ENCODE measurements at regions not wholly inside any gene's neighbourhood (a gene's known extent, or its start where the extent isn't known, plus 50 kb on each side); places are given as distances from the start of the nearest gene placed in this dataset.

GRCh38 chr2:139225961-139226360 is 445.8 kb upstream of the NXPH2 start:
- no peak for ATAC-seq
- no peaks in the 10 kb centered on the region for H3K4me1 ChIP-seq
- H3K36me3 ChIP-seq, result no peaks in the 10 kb centered on the region
- no peak overlapping the region for H3K27ac ChIP-seq
- H3K27me3 ChIP-seq, result no peaks in the 10 kb centered on the region
- H3K9me3 ChIP-seq, result no peaks in the 10 kb centered on the region
- no peak overlapping the region for H3K4me3 ChIP-seq
- TF ChIP-seq CTCF (IDR thresholded peaks at IDR 0.05), result no peak
- TF ChIP-seq EP300 (IDR thresholded peaks at IDR 0.05), result no peak
- TF ChIP-seq POLR2AphosphoS5 (IDR thresholded peaks at IDR 0.05), result no peak
- no peak for TF ChIP-seq POLR2A (IDR thresholded peaks at IDR 0.05)
- 82 to 93% methylated on average over 2 of the region's 2 CpGs for WGBS, 2 donors (ENCODE audit: low coverage in 1 of 2)

DNA sequence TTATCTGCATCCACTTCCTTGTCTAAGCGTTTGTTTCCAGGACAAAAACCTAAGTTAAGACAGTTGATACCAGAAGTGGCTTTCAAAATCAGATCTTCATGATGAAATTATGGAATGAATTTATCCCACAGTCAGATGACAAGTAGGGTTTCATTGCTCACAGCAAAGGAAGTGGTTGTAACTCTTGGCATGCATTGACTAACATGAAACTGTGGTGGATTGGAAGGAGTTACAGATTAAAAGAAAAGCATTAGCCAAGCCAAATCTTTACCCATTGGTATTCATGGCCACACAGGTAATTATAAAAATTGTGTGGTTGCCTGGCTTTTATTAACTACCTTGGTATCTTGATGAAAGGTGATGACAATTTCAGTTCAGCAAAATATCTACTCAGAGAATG is 438.0 kb upstream of the NXPH2 start:
- TF ChIP-seq POLR2AphosphoS5 (IDR thresholded peaks at IDR 0.05), result no peak
- Histone ChIP-seq H3K4me3 (no peak overlapping the region), H3K27me3 (no peaks in the 10 kb centered on the region), H3K4me1 (no peaks in the 10 kb centered on the region), H3K36me3 (no peaks in the 10 kb centered on the region), H3K9me3 (no peaks in the 10 kb centered on the region), H3K27ac (no peak overlapping the region)
- WGBS, 2 donors (ENCODE audit: low coverage in 1 of 2), result 100% methylated on average over 1 of the region's 1 CpG; no CpG with 5 or more reads in 1 of the 2 donors
- ATAC-seq, result no peak

- H3K27ac ChIP-seq, result no peak overlapping the region
- no peak for TF ChIP-seq EP300 (IDR thresholded peaks at IDR 0.05)
- no peak for TF ChIP-seq POLR2A (IDR thresholded peaks at IDR 0.05)
- no peak for TF ChIP-seq CTCF (IDR thresholded peaks at IDR 0.05)
- TF ChIP-seq POLR2AphosphoS5 (IDR thresholded peaks at IDR 0.05), result no peak
- no peaks in the 10 kb centered on the region for H3K4me1 ChIP-seq
- H3K36me3 ChIP-seq, result no peaks in the 10 kb centered on the region
- no peak overlapping the region for H3K4me3 ChIP-seq
- no peaks in the 10 kb centered on the region for H3K9me3 ChIP-seq
- 63 to 86% methylated on average over 3 of the region's 3 CpGs for WGBS, 2 donors (ENCODE audit: low coverage in 1 of 2)
- ATAC-seq, result no peak
- no peaks in the 10 kb centered on the region for H3K27me3 ChIP-seq
Measured at GRCh38 chr2:139217641-139218040, 437.5 kb upstream of the NXPH2 start.

DNA sequence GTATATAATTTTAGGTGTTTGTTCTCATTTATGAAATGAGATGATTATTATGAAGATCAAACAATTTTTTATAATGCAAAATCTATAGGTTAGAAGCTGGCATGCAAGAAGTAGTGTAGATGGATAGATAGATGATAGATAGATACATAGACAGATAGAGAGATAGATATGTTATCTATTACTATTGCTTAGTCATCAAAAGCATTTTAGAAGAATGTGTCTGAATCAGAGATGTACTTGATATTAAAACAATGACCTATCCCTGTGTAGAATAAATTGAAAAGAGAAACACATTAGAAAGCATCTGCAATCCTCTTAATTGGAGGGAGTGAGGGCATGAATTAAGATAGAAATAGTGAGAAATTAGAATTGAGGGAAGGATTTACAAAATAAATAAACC is 436.2 kb upstream of the NXPH2 start:
- no peaks in the 10 kb centered on the region for H3K27me3 ChIP-seq
- no peaks in the 10 kb centered on the region for H3K4me1 ChIP-seq
- TF ChIP-seq POLR2AphosphoS5 (IDR thresholded peaks at IDR 0.05), result no peak
- no peak for TF ChIP-seq EP300 (IDR thresholded peaks at IDR 0.05)
- no peak for TF ChIP-seq POLR2A (IDR thresholded peaks at IDR 0.05)
- no peak for TF ChIP-seq CTCF (IDR thresholded peaks at IDR 0.05)

GRCh38 chr2:139214801-139215200 is 434.6 kb upstream of the NXPH2 start:
- TF ChIP-seq EP300 (IDR thresholded peaks at IDR 0.05) (no peak), CTCF (IDR thresholded peaks at IDR 0.05) (no peak), POLR2AphosphoS5 (IDR thresholded peaks at IDR 0.05) (no peak), POLR2A (IDR thresholded peaks at IDR 0.05) (no peak)
- no peaks in the 10 kb centered on the region for H3K27me3 ChIP-seq
- H3K4me3 ChIP-seq, result no peak overlapping the region
- no peaks in the 10 kb centered on the region for H3K36me3 ChIP-seq
- no peak for ATAC-seq
- no peak overlapping the region for H3K27ac ChIP-seq
- WGBS, 2 donors (ENCODE audit: low coverage in 1 of 2), result 83 to 85% methylated on average over 2 of the region's 2 CpGs
- H3K4me1 ChIP-seq, result no peaks in the 10 kb centered on the region
- H3K9me3 ChIP-seq, result no peaks in the 10 kb centered on the region

More for the DNA sequence above, 436.2 kb upstream of the NXPH2 start:
- H3K9me3 ChIP-seq, result no peaks in the 10 kb centered on the region
- H3K36me3 ChIP-seq, result no peaks in the 10 kb centered on the region
- H3K27ac ChIP-seq, result no peak overlapping the region
- ATAC-seq, result no peak
- no peak overlapping the region for H3K4me3 ChIP-seq

GRCh38 chr2:139209586-139209985 is 429.4 kb upstream of the NXPH2 start:
- H3K9me3 ChIP-seq, result no peaks in the 10 kb centered on the region
- H3K27ac ChIP-seq, result no peak overlapping the region
- H3K4me1 ChIP-seq, result no peaks in the 10 kb centered on the region
- H3K36me3 ChIP-seq, result no peaks in the 10 kb centered on the region
- ATAC-seq, result no peak
- H3K4me3 ChIP-seq, result no peak overlapping the region
- no peaks in the 10 kb centered on the region for H3K27me3 ChIP-seq
- TF ChIP-seq POLR2A (IDR thresholded peaks at IDR 0.05) (no peak), EP300 (IDR thresholded peaks at IDR 0.05) (no peak), CTCF (IDR thresholded peaks at IDR 0.05) (no peak), POLR2AphosphoS5 (IDR thresholded peaks at IDR 0.05) (no peak)
- 83 to 93% methylated on average over 1 of the region's 1 CpG for WGBS, 2 donors (ENCODE audit: low coverage in 1 of 2)

All from gastroesophageal sphincter (tissue), 4 donors.